Spleen (tissue), 11 donors: ENCODE measurements at regions not wholly inside any gene's neighbourhood (a gene's known extent, or its start where the extent isn't known, plus 50 kb on each side); places are given as distances from the start of the nearest gene placed in this dataset.

ENCODE experiments used
- DNase-seq: peaks from one replicate; pipeline ENCODE4 v3.0.0-alpha.2; 2020
- H3K27ac ChIP-seq, 8 donors: fragments of 200-600 bp; sonication (generic) in 7 of 8; 1 replicate in 4 of 8; 2 replicates in 4 of 8; pipeline versions ENCODE4 v1.5.0 to v1.8.0; 2016 to 2021; ENCODE audit warnings: inconsistent platforms in 4 of 8, mild to moderate bottlenecking in 4 of 8, moderate library complexity in 1 of 8
- H3K27me3 ChIP-seq, 7 donors: fragments of 200-600 bp; sonication (generic) in 6 of 7; replicated peaks in 1 of 7; 1 replicate in 4 of 7; 2 replicates in 3 of 7; pipeline versions ENCODE4 v1.5.0 to v1.8.0; 2016 to 2021; ENCODE audit warnings: inconsistent platforms in 3 of 7, mild to moderate bottlenecking in 1 of 7
- H3K36me3 ChIP-seq, 6 donors: fragments of 200-600 bp; sonication (generic) in 5 of 6; 1 replicate in 4 of 6; 2 replicates in 2 of 6; pipeline versions ENCODE4 v1.5.0 to v1.8.0; 2016 to 2021; ENCODE audit warnings: inconsistent platforms in 2 of 6
- H3K4me1 ChIP-seq, 6 donors: fragments of 200-600 bp; sonication (generic) in 5 of 6; 1 replicate in 3 of 6; 2 replicates in 3 of 6; pipeline versions ENCODE4 v1.5.0 to v1.8.0; 2016 to 2021; ENCODE audit warnings: inconsistent platforms in 3 of 6
- H3K4me3 ChIP-seq, 8 donors: fragments of 200-600 bp; sonication (generic) in 7 of 8; 1 replicate in 4 of 8; 2 replicates in 4 of 8; pipeline versions ENCODE4 v1.5.0 to v1.8.0; 2016 to 2021; ENCODE audit warnings: inconsistent platforms in 4 of 8, mild to moderate bottlenecking in 4 of 8, moderate library complexity in 2 of 8
- H3K9me3 ChIP-seq, 8 donors: fragments of 200-600 bp; sonication (generic) in 7 of 8; 1 replicate in 4 of 8; 2 replicates in 4 of 8; pipeline versions ENCODE4 v1.5.0 to v1.8.0; 2016 to 2021; ENCODE audit warnings: inconsistent platforms in 4 of 8
- POLR2A ChIP-seq, 3 donors: fragments of 450-650 bp; IDR thresholded peaks; one replicate each; pipeline ENCODE4 v1.5.1; 2017; ENCODE audit warnings: antibody characterized with exemption in 3 of 3, mild to moderate bottlenecking in 1 of 3
- POLR2AphosphoS5 ChIP-seq, 3 donors: sonication (generic); formaldehyde crosslinking; IDR thresholded peaks; one replicate each; pipeline ENCODE4 v1.5.1; 2017; ENCODE audit warnings: antibody characterized with exemption in 3 of 3
- WGBS, 5 donors: extraction: QIAGEN DNeasy Blood & Tissue Kit in 3 of 5; methylation state at CpG; one replicate each; pipeline versions ENCODE4 v1.1.5 to v1.1.7; 2013 to 2018; 5-methylcytosine and 5-hydroxymethylcytosine counted together
- intact Hi-C: fragments of 100-400 bp; cut with DNase I; formaldehyde crosslinking; loops from one replicate; pipeline ENCODE4 v1.15.0; 2023; ENCODE audit warnings: low total_unique reads
- TF ChIP-seq, protein P1 (sequence below), 11 experiments: fragments of 200-600 bp in 7 of 11; fragments of 450-650 bp in 4 of 11; sonication (generic) in 4 of 11; IDR thresholded peaks in 8 of 11; conservative IDR thresholded peaks in 3 of 11; 1 replicate in 7 of 11; 2 replicates in 4 of 11; pipeline versions ENCODE4 v1.4.0 to v1.8.0; 2016 to 2021; ENCODE audit warnings: antibody characterized with exemption in 11 of 11, inconsistent platforms in 4 of 11, mild to moderate bottlenecking in 1 of 11
- donor health status: healthy with polysubstance abuse.
- donor health status: DM: no; HTN: no; CAD: no; lungs with moderate emphysema.
- donor health status: DM: no; HTN: no; CAD: no.
- donor health status: Bipolar disorder and iron deficiency.
- donor health status: healthy.
- donor health status: DM: no; HTN: no; CAD: no.
- donor health status: DM: yes; HTN: yes; CAD: no.

DNA sequence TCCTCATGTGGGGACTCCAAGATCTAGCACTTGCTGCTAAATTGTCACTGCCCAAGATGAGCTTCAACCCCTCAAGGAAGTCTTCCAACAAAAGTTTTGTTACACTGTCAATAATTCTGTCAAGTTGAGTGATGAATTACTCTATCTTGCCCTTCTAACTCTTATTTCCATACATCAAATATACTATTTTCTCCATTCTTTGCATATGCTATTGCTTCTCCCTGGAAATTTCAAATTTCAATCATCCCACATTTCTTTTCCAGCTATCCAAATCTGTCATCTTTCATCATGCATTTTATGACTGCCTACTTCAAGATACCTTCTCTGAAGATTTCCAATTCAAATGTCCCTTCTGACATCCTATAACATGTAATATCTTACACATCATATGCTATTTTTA lies 175.2 kb upstream of the KCND2 start:
- Histone ChIP-seq H3K9me3 (no peaks in the 10 kb centered on the region), H3K4me3 (no peak overlapping the region), H3K27ac (no peak overlapping the region), H3K27me3 (no peaks in the 10 kb centered on the region), H3K36me3 (no peaks in the 10 kb centered on the region), H3K4me1 (no peaks in the 10 kb centered on the region)
- intact Hi-C loops, result no loop called here
- TF ChIP-seq POLR2AphosphoS5 (IDR thresholded peaks at IDR 0.05) (no peak), POLR2A (IDR thresholded peaks at IDR 0.05) (no peak)
- TF ChIP-seq, protein P1, sequence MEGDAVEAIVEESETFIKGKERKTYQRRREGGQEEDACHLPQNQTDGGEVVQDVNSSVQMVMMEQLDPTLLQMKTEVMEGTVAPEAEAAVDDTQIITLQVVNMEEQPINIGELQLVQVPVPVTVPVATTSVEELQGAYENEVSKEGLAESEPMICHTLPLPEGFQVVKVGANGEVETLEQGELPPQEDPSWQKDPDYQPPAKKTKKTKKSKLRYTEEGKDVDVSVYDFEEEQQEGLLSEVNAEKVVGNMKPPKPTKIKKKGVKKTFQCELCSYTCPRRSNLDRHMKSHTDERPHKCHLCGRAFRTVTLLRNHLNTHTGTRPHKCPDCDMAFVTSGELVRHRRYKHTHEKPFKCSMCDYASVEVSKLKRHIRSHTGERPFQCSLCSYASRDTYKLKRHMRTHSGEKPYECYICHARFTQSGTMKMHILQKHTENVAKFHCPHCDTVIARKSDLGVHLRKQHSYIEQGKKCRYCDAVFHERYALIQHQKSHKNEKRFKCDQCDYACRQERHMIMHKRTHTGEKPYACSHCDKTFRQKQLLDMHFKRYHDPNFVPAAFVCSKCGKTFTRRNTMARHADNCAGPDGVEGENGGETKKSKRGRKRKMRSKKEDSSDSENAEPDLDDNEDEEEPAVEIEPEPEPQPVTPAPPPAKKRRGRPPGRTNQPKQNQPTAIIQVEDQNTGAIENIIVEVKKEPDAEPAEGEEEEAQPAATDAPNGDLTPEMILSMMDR (IDR thresholded peaks at IDR 0.05 in 8 of 11, conservative IDR thresholded peaks at IDR 0.05 in 3 of 11), result no peak
- no peak for DNase-seq

DNA sequence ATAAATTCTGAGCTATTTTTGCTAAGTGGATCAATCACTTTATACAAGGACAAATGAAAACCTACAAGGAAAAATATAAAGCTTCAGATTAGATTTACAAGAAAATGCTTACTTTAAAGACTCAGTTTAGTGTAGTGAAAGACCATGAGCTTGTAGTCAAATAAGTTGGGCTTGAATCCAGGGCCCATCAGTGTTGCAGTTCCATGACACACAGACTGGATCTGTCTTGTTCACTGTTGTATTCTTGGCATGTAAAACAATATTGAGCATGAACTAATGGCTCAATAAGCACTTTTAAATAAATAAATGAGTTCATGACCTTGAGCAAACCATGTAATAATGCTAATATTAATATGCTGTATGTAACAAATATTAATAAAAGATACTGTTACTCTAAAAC lies 164.6 kb upstream of the KCND2 start:
- H3K4me1 ChIP-seq, result no peaks in the 10 kb centered on the region
- H3K27ac ChIP-seq, result no peak overlapping the region
- peaks cover 0 to 50% (median 32%) of the 10 kb centered on the region in 8 donors for H3K9me3 ChIP-seq
- H3K27me3 ChIP-seq, result no peaks in the 10 kb centered on the region
- intact Hi-C loops, result no loop called here
- no peaks in the 10 kb centered on the region for H3K36me3 ChIP-seq
- no peak overlapping the region for H3K4me3 ChIP-seq
- TF ChIP-seq, protein P1 (IDR thresholded peaks at IDR 0.05 in 8 of 11, conservative IDR thresholded peaks at IDR 0.05 in 3 of 11), result no peak
- TF ChIP-seq POLR2AphosphoS5 (IDR thresholded peaks at IDR 0.05) (no peak), POLR2A (IDR thresholded peaks at IDR 0.05) (no peak)
- no peak for DNase-seq

DNA sequence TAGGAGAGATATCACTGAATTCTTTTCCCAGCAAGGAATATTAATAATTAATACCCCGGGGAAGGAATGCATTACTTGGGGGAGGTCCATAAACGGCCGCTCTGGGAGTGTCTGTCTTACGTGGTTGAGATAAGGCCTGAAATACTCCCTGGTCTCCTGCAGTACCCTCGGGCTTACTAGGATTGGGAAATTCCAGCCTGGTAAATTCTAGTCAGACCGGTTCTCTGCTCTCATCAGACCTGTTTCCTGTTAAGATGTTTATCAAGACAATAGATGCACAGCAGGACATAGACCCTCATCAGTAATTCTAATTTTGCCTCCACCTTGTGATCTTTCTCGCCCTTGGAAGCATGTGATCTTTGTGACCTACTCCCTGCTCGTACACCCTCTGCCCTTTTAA lies 162.8 kb upstream of the KCND2 start:
- TF ChIP-seq POLR2A (IDR thresholded peaks at IDR 0.05), result no peak
- TF ChIP-seq, protein P1 (IDR thresholded peaks at IDR 0.05 in 8 of 11, conservative IDR thresholded peaks at IDR 0.05 in 3 of 11), result no peak
- TF ChIP-seq POLR2AphosphoS5 (IDR thresholded peaks at IDR 0.05), result no peak
- Histone ChIP-seq H3K9me3 (peaks cover 0 to 65% (median 36%) of the 10 kb centered on the region in 8 donors), H3K27me3 (no peaks in the 10 kb centered on the region), H3K36me3 (no peaks in the 10 kb centered on the region), H3K4me1 (no peaks in the 10 kb centered on the region), H3K27ac (no peak overlapping the region), H3K4me3 (no peak overlapping the region)
- 75 to 81% (median 78%) methylated on average over 8 of the region's 8 CpGs for WGBS, 5 donors
- intact Hi-C loops, result no loop called here
- DNase-seq, result no peak

DNA sequence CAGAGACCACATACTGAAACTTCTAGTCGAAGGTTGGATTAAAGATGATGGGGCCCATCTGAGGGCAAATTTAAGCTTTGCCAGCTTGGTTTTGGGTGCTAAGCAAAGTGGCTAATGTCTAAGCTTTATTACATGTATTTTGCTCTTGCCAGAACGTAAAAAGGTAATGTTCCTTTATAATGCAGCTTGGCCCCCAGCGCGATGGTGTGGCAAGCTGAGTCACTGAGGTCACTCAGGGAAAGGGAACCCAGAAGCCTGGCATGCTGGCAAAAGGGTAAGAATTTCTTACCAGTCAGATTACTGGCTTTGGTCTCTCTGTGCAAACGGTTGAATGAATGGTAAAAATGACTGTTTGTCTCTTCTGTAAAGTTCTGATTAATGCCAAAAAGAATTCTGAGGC lies 158.3 kb upstream of the KCND2 start:
- Histone ChIP-seq H3K27ac (no peak overlapping the region), H3K27me3 (no peaks in the 10 kb centered on the region), H3K9me3 (peaks cover 0 to 83% (median 57%) of the 10 kb centered on the region in 8 donors), H3K4me1 (no peaks in the 10 kb centered on the region), H3K36me3 (no peaks in the 10 kb centered on the region), H3K4me3 (no peak overlapping the region)
- DNase-seq, result no peak
- intact Hi-C loops, result no loop called here
- TF ChIP-seq POLR2AphosphoS5 (IDR thresholded peaks at IDR 0.05), result no peak
- TF ChIP-seq, protein P1 (IDR thresholded peaks at IDR 0.05 in 8 of 11, conservative IDR thresholded peaks at IDR 0.05 in 3 of 11), result no peak
- TF ChIP-seq POLR2A (IDR thresholded peaks at IDR 0.05), result no peak
- 74 to 83% (median 78%) methylated on average over 5 of the region's 5 CpGs for WGBS, 5 donors
